NCI-H2196 (cell line): ENCODE measurements at regions not wholly inside any gene's neighbourhood (a gene's known extent, or its start where the extent isn't known, plus 50 kb on each side); places are given as distances from the start of the nearest gene placed in this dataset.
"Not testable (repeated sequence)": the region's sequence is repeated elsewhere in the genome, so short reads cannot be mapped to it uniquely, and the experiment has no call there.

Experiments used
- DNase-seq: peaks from one replicate; lab custom pipeline; 2025; ENCODE audit not compliant: unreplicated experiment; lab: John Stamatoyannopoulos, UW

- no peak for DNase-seq
These were observed 685.6 kb downstream of the DTWD2 start for GRCh38 chr5:118302786-118303185.

- no peak for DNase-seq
These were observed 686.7 kb downstream of the DTWD2 start for GRCh38 chr5:118301696-118302095.

- no peak for DNase-seq
These were observed 693.3 kb downstream of the DTWD2 start for GRCh38 chr5:118295045-118295444.

GRCh38 chr5:118293378-118293777 lies 695.0 kb downstream of the DTWD2 start:
- DNase-seq = no peak

- DNase-seq = no peak
These were observed 698.1 kb downstream of the DTWD2 start for GRCh38 chr5:118290204-118290603.

GRCh38 chr5:118284230-118284629 lies 704.1 kb downstream of the DTWD2 start:
- DNase-seq = not testable (repeated sequence)

GRCh38 chr5:118282480-118283038 lies 705.8 kb downstream of the DTWD2 start:
- DNase-seq = not testable (repeated sequence)

- no peak for DNase-seq
These were observed 708.6 kb downstream of the DTWD2 start for GRCh38 chr5:118279540-118280294.

- DNase-seq = no peak
These were observed 717.8 kb downstream of the DTWD2 start for GRCh38 chr5:118270526-118270925.

GRCh38 chr5:118258223-118258622 lies 730.1 kb downstream of the DTWD2 start:
- no peak for DNase-seq

GRCh38 chr5:118257066-118257465 lies 731.3 kb downstream of the DTWD2 start:
- DNase-seq = no peak

GRCh38 chr5:118253225-118254061 lies 734.9 kb downstream of the DTWD2 start:
- no peak for DNase-seq

GRCh38 chr5:118249386-118249785 lies 739.0 kb downstream of the DTWD2 start:
- no peak for DNase-seq

GRCh38 chr5:118247458-118247857 lies 740.9 kb downstream of the DTWD2 start:
- DNase-seq = no peak

GRCh38 chr5:118243613-118244012 lies 744.7 kb downstream of the DTWD2 start:
- DNase-seq = no peak

GRCh38 chr5:118243068-118243467 lies 745.3 kb downstream of the DTWD2 start:
- no peak for DNase-seq

- DNase-seq = no peak
These were observed 752.1 kb downstream of the DTWD2 start for GRCh38 chr5:118236108-118236849.

- DNase-seq = no peak
These were observed 754.7 kb downstream of the DTWD2 start for GRCh38 chr5:118233606-118234005.

GRCh38 chr5:118228489-118228888 lies 759.9 kb downstream of the DTWD2 start:
- DNase-seq = no peak

- DNase-seq = no peak
These were observed 763.8 kb downstream of the DTWD2 start for GRCh38 chr5:118224546-118224945.

- DNase-seq = no peak
These were observed 767.7 kb downstream of the DTWD2 start for GRCh38 chr5:118220556-118221195.
